ENCODE measurements at regions not wholly inside any gene's neighbourhood (a gene's known extent, or its start where the extent isn't known, plus 50 kb on each side); places are given as distances from the start of the nearest gene placed in this dataset.
"Not testable (repeated sequence)": the region's sequence is repeated elsewhere in the genome, so short reads cannot be mapped to it uniquely, and the experiment has no call there.

GRCh38 chr2:39584283-39584965 lies 81.3 kb upstream of the TMEM178A start:
- H3K9me3 ChIP-seq (ENCODE audit: control insufficient read depth, insufficient read depth, low read length): peaks cover 8% of the 10 kb centered on the region
- no peaks in the 10 kb centered on the region for H3K36me3 ChIP-seq (ENCODE audit: control insufficient read depth, insufficient read depth, low read length)
- H3K4me3 ChIP-seq (ENCODE audit: low read depth, low read length): no peak overlapping the region
- no peaks in the 10 kb centered on the region for H3K4me1 ChIP-seq (ENCODE audit: control insufficient read depth, insufficient read depth, low read length)
- no peak overlapping the region for H3K27ac ChIP-seq (ENCODE audit: low read depth, low read length)
- no peaks in the 10 kb centered on the region for H3K27me3 ChIP-seq (ENCODE audit: control insufficient read depth, insufficient read depth, low read length)
- WGBS (ENCODE audit: insufficient coverage): 48% methylated on average over 4 of the region's 5 CpGs
- DNase-seq (ENCODE audit: low read depth in 4 of 6, low spot score in 6 of 6): peak in 1 of 6 donors; percentile 76

GRCh38 chr2:39585531-39585930 lies 80.2 kb upstream of the TMEM178A start:
- H3K4me3 ChIP-seq (ENCODE audit: low read depth, low read length): not testable (repeated sequence)

GRCh38 chr2:39587168-39587567 lies 78.5 kb upstream of the TMEM178A start:
- no CpG with 5 or more reads among the region's 3 CpGs for WGBS (ENCODE audit: insufficient coverage)
- H3K27me3 ChIP-seq (ENCODE audit: control insufficient read depth, insufficient read depth, low read length): no peaks in the 10 kb centered on the region
- DNase-seq (ENCODE audit: low read depth in 4 of 6, low spot score in 6 of 6): no peak
- H3K27ac ChIP-seq (ENCODE audit: low read depth, low read length): no peak overlapping the region
- H3K4me1 ChIP-seq (ENCODE audit: control insufficient read depth, insufficient read depth, low read length): no peaks in the 10 kb centered on the region
- H3K36me3 ChIP-seq (ENCODE audit: control insufficient read depth, insufficient read depth, low read length): no peaks in the 10 kb centered on the region
- peaks cover 8% of the 10 kb centered on the region for H3K9me3 ChIP-seq (ENCODE audit: control insufficient read depth, insufficient read depth, low read length)
- H3K4me3 ChIP-seq (ENCODE audit: low read depth, low read length): no peak overlapping the region

More at GRCh38 chr2:39585531-39585930, 80.2 kb upstream of the TMEM178A start:
- H3K27ac ChIP-seq (ENCODE audit: low read depth, low read length); H3K4me1 ChIP-seq (ENCODE audit: control insufficient read depth, insufficient read depth, low read length); DNase-seq (ENCODE audit: low read depth in 4 of 6, low spot score in 6 of 6); H3K9me3 ChIP-seq (ENCODE audit: control insufficient read depth, insufficient read depth, low read length); H3K36me3 ChIP-seq (ENCODE audit: control insufficient read depth, insufficient read depth, low read length); H3K27me3 ChIP-seq (ENCODE audit: control insufficient read depth, insufficient read depth, low read length): not testable (repeated sequence)
- 97% methylated on average over 17 of the region's 20 CpGs for WGBS (ENCODE audit: insufficient coverage)

- WGBS (ENCODE audit: insufficient coverage): 100% methylated on average over 1 of the region's 1 CpG
- no peak for DNase-seq (ENCODE audit: low read depth in 4 of 6, low spot score in 6 of 6)
- Histone ChIP-seq H3K36me3 (ENCODE audit: control insufficient read depth, insufficient read depth, low read length) (no peaks in the 10 kb centered on the region), H3K27ac (ENCODE audit: low read depth, low read length) (no peak overlapping the region), H3K4me3 (ENCODE audit: low read depth, low read length) (no peak overlapping the region), H3K27me3 (ENCODE audit: control insufficient read depth, insufficient read depth, low read length) (no peaks in the 10 kb centered on the region), H3K9me3 (ENCODE audit: control insufficient read depth, insufficient read depth, low read length) (peaks cover 8% of the 10 kb centered on the region), H3K4me1 (ENCODE audit: control insufficient read depth, insufficient read depth, low read length) (no peaks in the 10 kb centered on the region)
Observed at GRCh38 chr2:39587641-39588040, 78.1 kb upstream of the TMEM178A start.

- DNase-seq (ENCODE audit: low read depth in 4 of 6, low spot score in 6 of 6): peak in 2 of 6 donors; percentile 62 to 71
- Histone ChIP-seq H3K4me1 (ENCODE audit: control insufficient read depth, insufficient read depth, low read length) (no peaks in the 10 kb centered on the region), H3K4me3 (ENCODE audit: low read depth, low read length) (no peak overlapping the region), H3K27me3 (ENCODE audit: control insufficient read depth, insufficient read depth, low read length) (no peaks in the 10 kb centered on the region), H3K36me3 (ENCODE audit: control insufficient read depth, insufficient read depth, low read length) (no peaks in the 10 kb centered on the region), H3K27ac (ENCODE audit: low read depth, low read length) (no peak overlapping the region), H3K9me3 (ENCODE audit: control insufficient read depth, insufficient read depth, low read length) (no peaks in the 10 kb centered on the region)
- 95% methylated on average over 3 of the region's 9 CpGs for WGBS (ENCODE audit: insufficient coverage)
Observed at GRCh38 chr2:39593439-39594393, 72.0 kb upstream of the TMEM178A start.

GRCh38 chr2:39595116-39595515 lies 70.6 kb upstream of the TMEM178A start:
- H3K27ac ChIP-seq (ENCODE audit: low read depth, low read length): no peak overlapping the region
- no peaks in the 10 kb centered on the region for H3K27me3 ChIP-seq (ENCODE audit: control insufficient read depth, insufficient read depth, low read length)
- H3K9me3 ChIP-seq (ENCODE audit: control insufficient read depth, insufficient read depth, low read length): no peaks in the 10 kb centered on the region
- DNase-seq (ENCODE audit: low read depth in 4 of 6, low spot score in 6 of 6): no peak
- H3K4me3 ChIP-seq (ENCODE audit: low read depth, low read length): no peak overlapping the region
- H3K36me3 ChIP-seq (ENCODE audit: control insufficient read depth, insufficient read depth, low read length): no peaks in the 10 kb centered on the region
- WGBS (ENCODE audit: insufficient coverage): 80% methylated on average over 1 of the region's 1 CpG
- no peaks in the 10 kb centered on the region for H3K4me1 ChIP-seq (ENCODE audit: control insufficient read depth, insufficient read depth, low read length)

- H3K27me3 ChIP-seq (ENCODE audit: control insufficient read depth, insufficient read depth, low read length): no peaks in the 10 kb centered on the region
- no peaks in the 10 kb centered on the region for H3K9me3 ChIP-seq (ENCODE audit: control insufficient read depth, insufficient read depth, low read length)
- no peaks in the 10 kb centered on the region for H3K36me3 ChIP-seq (ENCODE audit: control insufficient read depth, insufficient read depth, low read length)
- no peak for DNase-seq (ENCODE audit: low read depth in 4 of 6, low spot score in 6 of 6)
- no peak overlapping the region for H3K4me3 ChIP-seq (ENCODE audit: low read depth, low read length)
- H3K27ac ChIP-seq (ENCODE audit: low read depth, low read length): no peak overlapping the region
- no CpG with 5 or more reads among the region's 3 CpGs for WGBS (ENCODE audit: insufficient coverage)
- H3K4me1 ChIP-seq (ENCODE audit: control insufficient read depth, insufficient read depth, low read length): no peaks in the 10 kb centered on the region
Observed at GRCh38 chr2:39597314-39597713, 68.4 kb upstream of the TMEM178A start.

GRCh38 chr2:39602616-39603015 lies 63.1 kb upstream of the TMEM178A start:
- H3K27me3 ChIP-seq (ENCODE audit: control insufficient read depth, insufficient read depth, low read length): no peaks in the 10 kb centered on the region
- no peak overlapping the region for H3K4me3 ChIP-seq (ENCODE audit: low read depth, low read length)
- H3K4me1 ChIP-seq (ENCODE audit: control insufficient read depth, insufficient read depth, low read length): no peaks in the 10 kb centered on the region
- no CpG with 5 or more reads among the region's 1 CpG for WGBS (ENCODE audit: insufficient coverage)
- no peak for DNase-seq (ENCODE audit: low read depth in 4 of 6, low spot score in 6 of 6)
- no peaks in the 10 kb centered on the region for H3K9me3 ChIP-seq (ENCODE audit: control insufficient read depth, insufficient read depth, low read length)
- H3K27ac ChIP-seq (ENCODE audit: low read depth, low read length): no peak overlapping the region
- H3K36me3 ChIP-seq (ENCODE audit: control insufficient read depth, insufficient read depth, low read length): no peaks in the 10 kb centered on the region

- Histone ChIP-seq H3K9me3 (ENCODE audit: control insufficient read depth, insufficient read depth, low read length) (no peaks in the 10 kb centered on the region), H3K36me3 (ENCODE audit: control insufficient read depth, insufficient read depth, low read length) (no peaks in the 10 kb centered on the region), H3K4me3 (ENCODE audit: low read depth, low read length) (no peak overlapping the region), H3K27ac (ENCODE audit: low read depth, low read length) (no peak overlapping the region), H3K27me3 (ENCODE audit: control insufficient read depth, insufficient read depth, low read length) (no peaks in the 10 kb centered on the region), H3K4me1 (ENCODE audit: control insufficient read depth, insufficient read depth, low read length) (peaks cover 7% of the 10 kb centered on the region)
- DNase-seq (ENCODE audit: low read depth in 4 of 6, low spot score in 6 of 6): no peak
- no CpG with 5 or more reads among the region's 2 CpGs for WGBS (ENCODE audit: insufficient coverage)
Observed at GRCh38 chr2:39603436-39603835, 62.3 kb upstream of the TMEM178A start.

Data from spinal cord (tissue), 9 donors.